ENCODE measurements at regions not wholly inside any gene's neighbourhood (a gene's known extent, or its start where the extent isn't known, plus 50 kb on each side); places are given as distances from the start of the nearest gene placed in this dataset.
"Not testable (repeated sequence)": the region's sequence is repeated elsewhere in the genome, so short reads cannot be mapped to it uniquely, and the experiment has no call there.

DNA sequence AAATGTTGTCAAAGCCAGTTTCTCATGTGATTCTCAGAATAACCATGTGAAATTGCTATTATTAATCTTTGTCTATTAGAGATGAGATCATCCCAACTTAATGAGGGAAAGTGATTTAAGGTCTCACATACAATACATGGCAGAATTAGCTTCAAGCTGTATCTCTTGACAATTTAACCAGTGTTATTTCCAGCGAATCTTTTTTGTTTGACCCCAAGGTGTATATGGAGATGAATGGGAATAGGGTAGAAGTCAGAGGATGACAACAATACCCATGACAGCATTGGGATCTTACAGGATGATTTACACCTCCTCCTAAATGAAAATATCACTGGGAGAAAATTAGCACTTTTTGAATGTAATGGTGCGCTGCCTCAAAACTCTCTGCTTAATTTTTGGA lies 290.8 kb upstream of the LUZP2 start:
- DNase-seq, result no peak
- Histone ChIP-seq H3K9ac (no peak overlapping the region), H3K27me3 (replicated peaks; ENCODE audit: insufficient read depth) (no peaks in the 10 kb centered on the region), H3K4me3 (no peak overlapping the region), H3K4me2 (ENCODE audit: unreplicated experiment) (no peak overlapping the region), H3K79me2 (ENCODE audit: insufficient read depth) (no peaks in the 10 kb centered on the region), H3K4me1 (ENCODE audit: insufficient read depth) (no peaks in the 10 kb centered on the region), H3K27ac (no peak overlapping the region), H3K9me2 (ENCODE audit: insufficient read depth) (no peaks in the 10 kb centered on the region), H2AFZ (no peak overlapping the region), H3K9me3 (ENCODE audit: low read depth) (no peaks in the 10 kb centered on the region), H4K20me1 (ENCODE audit: insufficient read depth) (no peaks in the 10 kb centered on the region), H3F3A (ENCODE audit: insufficient read depth) (no peaks in the 10 kb centered on the region), H3K36me3 (ENCODE audit: low read depth) (no peaks in the 10 kb centered on the region)
- in situ Hi-C loops (cut with MboI), result no loop called here
- 40 to 53% methylated on average over 2 of the region's 2 CpGs for WGBS, 2 experiments (ENCODE audit: low coverage in 1 of 2, low lambda C conversion rate in 2 of 2, missing lambda C conversion rate in 2 of 2)
- TF ChIP-seq EZH2phosphoT487 (IDR thresholded peaks at IDR 0.05; ENCODE audit: insufficient read depth, low read depth) (no peak), EZH2 (IDR thresholded peaks at IDR 0.05; ENCODE audit: insufficient read depth, poor library complexity, severe bottlenecking) (no peak)

DNA sequence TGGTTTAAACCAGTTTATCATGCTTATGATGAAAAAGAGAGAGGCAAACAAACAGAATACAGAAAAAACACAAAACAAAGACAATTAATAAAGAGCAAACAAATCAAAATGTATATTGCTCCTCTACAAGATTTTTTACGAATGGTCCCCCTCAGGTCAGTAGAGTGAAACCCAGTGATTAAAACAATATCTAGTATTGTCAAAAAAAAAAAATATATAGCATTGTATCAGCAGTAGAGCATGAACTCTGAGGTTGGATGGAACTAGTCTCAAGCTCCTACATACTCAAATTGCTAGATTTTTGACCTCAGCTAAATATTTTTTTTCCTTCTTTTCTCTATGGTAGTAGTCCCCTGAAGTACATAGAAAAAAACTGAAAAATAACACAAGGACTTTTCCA lies 290.3 kb upstream of the LUZP2 start:
- in situ Hi-C loops (cut with MboI), result no loop called here
- Histone ChIP-seq H3K36me3 (ENCODE audit: low read depth) (no peaks in the 10 kb centered on the region), H3K4me1 (ENCODE audit: insufficient read depth) (no peaks in the 10 kb centered on the region), H4K20me1 (ENCODE audit: insufficient read depth) (no peaks in the 10 kb centered on the region), H3K27me3 (replicated peaks; ENCODE audit: insufficient read depth) (no peaks in the 10 kb centered on the region), H3K9me3 (ENCODE audit: low read depth) (no peaks in the 10 kb centered on the region), H3K79me2 (ENCODE audit: insufficient read depth) (no peaks in the 10 kb centered on the region), H3K4me3 (no peak overlapping the region), H3K9ac (no peak overlapping the region), H3K4me2 (ENCODE audit: unreplicated experiment) (no peak overlapping the region), H3K9me2 (ENCODE audit: insufficient read depth) (no peaks in the 10 kb centered on the region), H3K27ac (no peak overlapping the region), H3F3A (ENCODE audit: insufficient read depth) (no peaks in the 10 kb centered on the region), H2AFZ (no peak overlapping the region)
- DNase-seq, result no peak
- no peak for TF ChIP-seq EZH2 (IDR thresholded peaks at IDR 0.05; ENCODE audit: insufficient read depth, poor library complexity, severe bottlenecking)
- TF ChIP-seq EZH2phosphoT487 (IDR thresholded peaks at IDR 0.05; ENCODE audit: insufficient read depth, low read depth), result no peak
- 13 to 19% methylated on average over 1 of the region's 1 CpG for WGBS, 2 experiments (ENCODE audit: low coverage in 1 of 2, low lambda C conversion rate in 2 of 2, missing lambda C conversion rate in 2 of 2)

DNA sequence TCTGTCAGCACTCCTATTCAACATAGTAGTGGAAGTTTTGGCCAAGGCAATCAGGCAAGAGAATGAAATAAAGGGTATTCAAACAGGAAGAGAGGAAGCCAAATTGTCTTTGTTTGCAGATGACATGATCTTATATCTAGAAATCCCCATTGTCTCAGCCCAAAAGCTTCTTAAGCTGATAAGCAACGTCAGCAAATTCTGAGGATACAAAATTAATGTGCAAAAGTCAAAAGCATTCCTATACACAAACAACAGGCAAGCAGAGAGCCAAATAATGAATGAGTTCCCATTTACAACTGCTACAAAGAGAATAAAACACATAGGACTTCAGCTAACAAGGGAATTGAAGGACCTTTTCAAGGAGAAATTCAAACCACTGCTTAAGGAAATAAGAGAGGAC lies 280.4 kb upstream of the LUZP2 start:
- H3K4me3 ChIP-seq, result no peak overlapping the region
- no peaks in the 10 kb centered on the region for H4K20me1 ChIP-seq (ENCODE audit: insufficient read depth)
- no peaks in the 10 kb centered on the region for H3K36me3 ChIP-seq (ENCODE audit: low read depth)
- H2AFZ ChIP-seq, result no peak overlapping the region
- H3K4me2 ChIP-seq (ENCODE audit: unreplicated experiment), result no peak overlapping the region
- no peaks in the 10 kb centered on the region for H3F3A ChIP-seq (ENCODE audit: insufficient read depth)
- 0 to 3% methylated on average over 1 of the region's 1 CpG for WGBS, 2 experiments (ENCODE audit: low coverage in 1 of 2, low lambda C conversion rate in 2 of 2, missing lambda C conversion rate in 2 of 2)
- in situ Hi-C loops (cut with MboI), result no loop called here
- TF ChIP-seq EZH2phosphoT487 (IDR thresholded peaks at IDR 0.05; ENCODE audit: insufficient read depth, low read depth), result no peak
- no peak for TF ChIP-seq EZH2 (IDR thresholded peaks at IDR 0.05; ENCODE audit: insufficient read depth, poor library complexity, severe bottlenecking)
- DNase-seq, result no peak
- no peaks in the 10 kb centered on the region for H3K9me3 ChIP-seq (ENCODE audit: low read depth)
- H3K27me3 ChIP-seq (replicated peaks; ENCODE audit: insufficient read depth), result no peaks in the 10 kb centered on the region
- H3K79me2 ChIP-seq (ENCODE audit: insufficient read depth), result no peaks in the 10 kb centered on the region
- no peaks in the 10 kb centered on the region for H3K9me2 ChIP-seq (ENCODE audit: insufficient read depth)
- H3K9ac ChIP-seq, result no peak overlapping the region
- H3K27ac ChIP-seq, result no peak overlapping the region
- H3K4me1 ChIP-seq (ENCODE audit: insufficient read depth), result no peaks in the 10 kb centered on the region

DNA sequence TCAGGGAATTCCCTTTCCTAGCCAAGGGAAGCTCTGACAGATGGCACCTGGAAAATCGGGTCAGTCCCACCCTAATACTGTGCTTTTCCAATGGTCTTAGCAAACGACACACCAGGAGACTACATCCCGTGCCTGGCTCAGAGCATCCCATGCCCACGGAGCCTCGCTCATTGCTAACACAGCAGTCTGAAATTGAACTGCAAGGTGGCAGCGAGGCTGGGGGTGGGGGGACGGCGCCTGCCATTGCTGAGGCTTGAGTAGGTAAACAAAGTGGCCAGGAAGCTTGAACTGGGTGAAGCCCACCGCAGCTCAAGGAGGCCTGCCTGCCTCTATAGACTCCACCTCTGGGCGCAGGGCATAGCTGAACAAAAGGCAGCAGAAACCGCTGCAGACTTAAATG lies 279.5 kb upstream of the LUZP2 start:
- H3K4me3 ChIP-seq; DNase-seq; H2AFZ ChIP-seq; H4K20me1 ChIP-seq (ENCODE audit: insufficient read depth); H3K9me3 ChIP-seq (ENCODE audit: low read depth); H3K4me1 ChIP-seq (ENCODE audit: insufficient read depth); H3K4me2 ChIP-seq (ENCODE audit: unreplicated experiment); H3K36me3 ChIP-seq (ENCODE audit: low read depth); H3F3A ChIP-seq (ENCODE audit: insufficient read depth); H3K27ac ChIP-seq; H3K9me2 ChIP-seq (ENCODE audit: insufficient read depth); H3K9ac ChIP-seq; H3K79me2 ChIP-seq (ENCODE audit: insufficient read depth); H3K27me3 ChIP-seq (replicated peaks; ENCODE audit: insufficient read depth); in situ Hi-C loops (cut with MboI): not testable (repeated sequence)
- 47 to 56% methylated on average over 10 to 11 of the region's 11 CpGs for WGBS, 2 experiments (ENCODE audit: low coverage in 1 of 2, low lambda C conversion rate in 2 of 2, missing lambda C conversion rate in 2 of 2)

DNA sequence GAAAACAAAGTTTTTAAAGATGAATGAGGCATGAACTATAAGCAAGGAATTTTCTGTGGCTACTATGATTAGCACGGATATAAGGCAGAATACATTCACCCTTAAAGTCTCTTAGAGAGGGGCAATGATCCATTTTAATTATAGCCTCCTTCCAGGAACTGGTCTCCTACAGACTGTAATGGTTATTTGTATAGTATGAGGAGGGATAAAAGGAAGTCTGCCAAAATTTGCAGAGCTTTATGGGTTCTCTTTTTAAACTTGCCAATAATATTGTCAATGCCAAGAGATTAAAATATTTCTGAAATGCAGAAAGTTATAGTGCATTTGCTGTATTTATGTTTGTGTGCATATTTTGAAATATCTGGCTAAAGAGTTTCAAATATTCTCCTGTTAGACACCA lies 271.4 kb upstream of the LUZP2 start:
- Histone ChIP-seq H3K4me1 (ENCODE audit: insufficient read depth) (no peaks in the 10 kb centered on the region), H2AFZ (no peak overlapping the region), H3K79me2 (ENCODE audit: insufficient read depth) (no peaks in the 10 kb centered on the region), H4K20me1 (ENCODE audit: insufficient read depth) (no peaks in the 10 kb centered on the region), H3K9me3 (ENCODE audit: low read depth) (no peaks in the 10 kb centered on the region), H3K27me3 (replicated peaks; ENCODE audit: insufficient read depth) (no peaks in the 10 kb centered on the region), H3K27ac (no peak overlapping the region), H3K4me2 (ENCODE audit: unreplicated experiment) (no peak overlapping the region), H3K36me3 (ENCODE audit: low read depth) (no peaks in the 10 kb centered on the region), H3K4me3 (no peak overlapping the region), H3K9me2 (ENCODE audit: insufficient read depth) (no peaks in the 10 kb centered on the region), H3F3A (ENCODE audit: insufficient read depth) (no peaks in the 10 kb centered on the region), H3K9ac (no peak overlapping the region)
- in situ Hi-C loops (cut with MboI), result no loop called here
- no peak for DNase-seq
- TF ChIP-seq EZH2phosphoT487 (IDR thresholded peaks at IDR 0.05; ENCODE audit: insufficient read depth, low read depth) (no peak), EZH2 (IDR thresholded peaks at IDR 0.05; ENCODE audit: insufficient read depth, poor library complexity, severe bottlenecking) (no peak)
- WGBS, 2 experiments (ENCODE audit: low coverage in 1 of 2, low lambda C conversion rate in 2 of 2, missing lambda C conversion rate in 2 of 2), result 0 to 3% methylated on average over 1 of the region's 1 CpG

Measured in GM23248 (cell line).